Trophoblast cell (in vitro differentiated cells and primary cell): ENCODE measurements at regions not wholly inside any gene's neighbourhood (a gene's known extent, or its start where the extent isn't known, plus 50 kb on each side); places are given as distances from the start of the nearest gene placed in this dataset.

ENCODE experiments used
- DNase-seq, 2 donors: peaks; one replicate each; pipeline ENCODE4 v3.0.0-alpha.2; 2016
- H2AFZ ChIP-seq: 2 replicates; pipeline ENCODE4 v1.6.1; 2013; ENCODE audit warnings: low read length, moderate library complexity, mild to moderate bottlenecking; ENCODE audit not compliant: insufficient read depth, poor library complexity
- H2AK5ac ChIP-seq: 2 replicates; pipeline ENCODE4 v1.6.1; 2013; ENCODE audit warnings: mild to moderate bottlenecking, low read length
- H2BK120ac ChIP-seq: 2 replicates; pipeline ENCODE4 v1.6.1; 2013; ENCODE audit warnings: low read length, mild to moderate bottlenecking, moderate library complexity; ENCODE audit not compliant: insufficient read depth, poor library complexity
- H2BK12ac ChIP-seq: 2 replicates; pipeline ENCODE4 v1.6.1; 2013; ENCODE audit warnings: mild to moderate bottlenecking, low read length, moderate library complexity
- H2BK5ac ChIP-seq: 2 replicates; pipeline ENCODE4 v1.6.1; 2013; ENCODE audit warnings: low read length, low read depth, moderate library complexity, mild to moderate bottlenecking; ENCODE audit not compliant: poor library complexity
- H3K14ac ChIP-seq: 2 replicates; pipeline ENCODE4 v1.6.1; 2013; ENCODE audit warnings: mild to moderate bottlenecking, low read length
- H3K18ac ChIP-seq: 2 replicates; pipeline ENCODE4 v1.6.1; 2013; ENCODE audit warnings: mild to moderate bottlenecking, low read length
- H3K23ac ChIP-seq: 2 replicates; pipeline ENCODE4 v1.6.1; 2013; ENCODE audit warnings: low read length
- H3K27ac ChIP-seq: 2 replicates; pipeline ENCODE4 v1.5.1; 2013; ENCODE audit warnings: low read depth, mild to moderate bottlenecking, inconsistent platforms, low read length, moderate library complexity
- H3K27me3 ChIP-seq: 2 replicates; pipeline ENCODE4 v1.6.1; 2013; ENCODE audit warnings: inconsistent platforms, mild to moderate bottlenecking, low read length, moderate library complexity; ENCODE audit not compliant: insufficient read depth
- H3K36me3 ChIP-seq, 2 experiments: 1 replicate in 1 of 2; 2 replicates in 1 of 2; pipeline ENCODE4 v1.6.1; 2013; ENCODE audit warnings: low read length in 2 of 2, mild to moderate bottlenecking in 2 of 2, moderate library complexity in 1 of 2; ENCODE audit not compliant: insufficient read depth in 2 of 2, control insufficient read depth in 1 of 2
- H3K4ac ChIP-seq: 2 replicates; pipeline ENCODE4 v1.6.1; 2013; ENCODE audit warnings: low read depth, mild to moderate bottlenecking, low read length, moderate library complexity
- H3K4me1 ChIP-seq, 2 experiments: 1 replicate in 1 of 2; 2 replicates in 1 of 2; pipeline ENCODE4 v1.6.1; 2013; ENCODE audit warnings: low read length in 2 of 2, mild to moderate bottlenecking in 2 of 2, moderate library complexity in 1 of 2; ENCODE audit not compliant: insufficient read depth in 2 of 2, control insufficient read depth in 1 of 2
- H3K4me2 ChIP-seq: 2 replicates; pipeline ENCODE4 v1.6.1; 2013; ENCODE audit warnings: inconsistent platforms, mild to moderate bottlenecking, low read length, moderate library complexity
- H3K4me3 ChIP-seq: 2 replicates; pipeline ENCODE4 v1.5.1; 2013; ENCODE audit warnings: mild to moderate bottlenecking, low read depth, low read length, inconsistent platforms
- H3K79me1 ChIP-seq: one replicate; pipeline ENCODE4 v1.6.1; 2013; ENCODE audit warnings: low read length
- H3K79me2 ChIP-seq: 2 replicates; pipeline ENCODE4 v1.6.1; 2013; ENCODE audit warnings: low read length, mild to moderate bottlenecking; ENCODE audit not compliant: control insufficient read depth, insufficient read depth, poor library complexity
- H3K9ac ChIP-seq: 2 replicates; pipeline ENCODE4 v1.6.1; 2013; ENCODE audit warnings: mild to moderate bottlenecking, low read length
- H3K9me3 ChIP-seq: 2 replicates; pipeline ENCODE4 v1.6.1; 2013; ENCODE audit warnings: low read depth, mild to moderate bottlenecking, control low read depth, inconsistent platforms, low read length; ENCODE audit not compliant: insufficient read depth
- H4K12ac ChIP-seq: 2 replicates; pipeline ENCODE4 v1.6.1; 2013; ENCODE audit warnings: low read depth, mild to moderate bottlenecking, low read length, moderate library complexity
- H4K8ac ChIP-seq: 2 replicates; pipeline ENCODE4 v1.6.1; 2013; ENCODE audit warnings: low read depth, mild to moderate bottlenecking, low read length, moderate library complexity
- H4K91ac ChIP-seq: one replicate; pipeline ENCODE4 v1.6.1; 2013; ENCODE audit warnings: low read depth, mild to moderate bottlenecking, low read length, moderate library complexity
- WGBS: extraction: QIAGEN DNeasy Blood & Tissue Kit; methylation state at CpG from one replicate; pipeline ENCODE4 v1.1.7; 2013; ENCODE audit warnings: missing lambda C conversion rate; ENCODE audit not compliant: insufficient read length, insufficient coverage; ENCODE audit errors: extremely low coverage; 5-methylcytosine and 5-hydroxymethylcytosine counted together

- H3K18ac ChIP-seq, result no peak overlapping the region
- no peak overlapping the region for H4K91ac ChIP-seq
- DNase-seq, result no peak
- H3K4ac ChIP-seq, result no peak overlapping the region
- no peaks in the 10 kb centered on the region for H3K79me2 ChIP-seq
- H3K9ac ChIP-seq, result no peak overlapping the region
- H3K36me3 ChIP-seq, result no peaks in the 10 kb centered on the region
- H3K23ac ChIP-seq, result peak overlapping the region; percentile 27
- H3K9me3 ChIP-seq, result no peaks in the 10 kb centered on the region
- no peaks in the 10 kb centered on the region for H3K27me3 ChIP-seq
- no peak overlapping the region for H2BK120ac ChIP-seq
- H4K12ac ChIP-seq, result no peak overlapping the region
- no peak overlapping the region for H3K14ac ChIP-seq
- no peak overlapping the region for H3K4me3 ChIP-seq
- H2AK5ac ChIP-seq, result no peak overlapping the region
- no peak overlapping the region for H4K8ac ChIP-seq
- H3K4me1 ChIP-seq, result peaks cover 0 to 3% of the 10 kb centered on the region in 2 experiments
- H3K79me1 ChIP-seq, result no peaks in the 10 kb centered on the region
- H3K27ac ChIP-seq, result no peak overlapping the region
- H2BK12ac ChIP-seq, result no peak overlapping the region
- WGBS, result no CpG with 5 or more reads among the region's 9 CpGs
- no peak overlapping the region for H3K4me2 ChIP-seq
- H2AFZ ChIP-seq, result no peak overlapping the region
- no peak overlapping the region for H2BK5ac ChIP-seq
These were observed 420.0 kb downstream of the CTTN start for GRCh38 chr11:70818351-70818750.

GRCh38 chr11:70819022-70819421, 420.7 kb downstream of the CTTN start:
- Histone ChIP-seq H2AK5ac (no peak overlapping the region), H3K14ac (no peak overlapping the region), H3K9ac (no peak overlapping the region), H2AFZ (no peak overlapping the region), H3K27ac (no peak overlapping the region), H3K4me2 (no peak overlapping the region), H4K91ac (no peak overlapping the region), H3K4ac (no peak overlapping the region), H2BK120ac (no peak overlapping the region), H3K4me3 (no peak overlapping the region), H2BK12ac (no peak overlapping the region), H3K4me1 (peaks cover 0 to 3% of the 10 kb centered on the region in 2 experiments), H3K36me3 (no peaks in the 10 kb centered on the region), H2BK5ac (no peak overlapping the region), H4K8ac (no peak overlapping the region), H3K23ac (no peak overlapping the region), H3K79me2 (no peaks in the 10 kb centered on the region), H3K79me1 (no peaks in the 10 kb centered on the region), H3K9me3 (no peaks in the 10 kb centered on the region), H3K18ac (no peak overlapping the region), H4K12ac (no peak overlapping the region), H3K27me3 (no peaks in the 10 kb centered on the region)
- DNase-seq, result no peak
- WGBS, result no CpG with 5 or more reads among the region's 15 CpGs

- H3K9me3 ChIP-seq, result no peaks in the 10 kb centered on the region
- H4K91ac ChIP-seq, result no peak overlapping the region
- H3K27ac ChIP-seq, result no peak overlapping the region
- H3K79me1 ChIP-seq, result no peaks in the 10 kb centered on the region
- no peaks in the 10 kb centered on the region for H3K79me2 ChIP-seq
- H3K4me1 ChIP-seq, result peaks cover 0 to 3% of the 10 kb centered on the region in 2 experiments
- no peak overlapping the region for H2BK120ac ChIP-seq
- no peaks in the 10 kb centered on the region for H3K36me3 ChIP-seq
- H3K4me2 ChIP-seq, result no peak overlapping the region
- H2BK12ac ChIP-seq, result no peak overlapping the region
- no peak overlapping the region for H2AK5ac ChIP-seq
- no peak overlapping the region for H4K8ac ChIP-seq
- H2BK5ac ChIP-seq, result no peak overlapping the region
- H3K4me3 ChIP-seq, result no peak overlapping the region
- WGBS, result no CpG with 5 or more reads among the region's 35 CpGs
- no peak overlapping the region for H2AFZ ChIP-seq
- H3K14ac ChIP-seq, result no peak overlapping the region
- no peaks in the 10 kb centered on the region for H3K27me3 ChIP-seq
- H3K18ac ChIP-seq, result no peak overlapping the region
- no peak overlapping the region for H3K9ac ChIP-seq
- no peak overlapping the region for H4K12ac ChIP-seq
- no peak for DNase-seq
- no peak overlapping the region for H3K4ac ChIP-seq
- H3K23ac ChIP-seq, result no peak overlapping the region
These were observed 422.0 kb downstream of the CTTN start for GRCh38 chr11:70820311-70820710.

- H3K36me3 ChIP-seq, result no peaks in the 10 kb centered on the region
- no peak overlapping the region for H4K91ac ChIP-seq
- H3K4me2 ChIP-seq, result no peak overlapping the region
These were observed 422.4 kb downstream of the CTTN start for GRCh38 chr11:70820712-70821111.

More at GRCh38 chr11:70820712-70821111, 422.4 kb downstream of the CTTN start:
- no peak for DNase-seq
- no peak overlapping the region for H3K4me3 ChIP-seq
- H3K4ac ChIP-seq, result no peak overlapping the region
- no peak overlapping the region for H2BK5ac ChIP-seq
- H3K79me2 ChIP-seq, result no peaks in the 10 kb centered on the region
- H4K8ac ChIP-seq, result no peak overlapping the region
- no peak overlapping the region for H3K23ac ChIP-seq
- WGBS, result no CpG with 5 or more reads among the region's 14 CpGs
- no peak overlapping the region for H2AFZ ChIP-seq
- no peaks in the 10 kb centered on the region for H3K9me3 ChIP-seq
- no peak overlapping the region for H3K18ac ChIP-seq
- H3K79me1 ChIP-seq, result no peaks in the 10 kb centered on the region
- H3K9ac ChIP-seq, result no peak overlapping the region
- peaks cover 0 to 3% of the 10 kb centered on the region in 2 experiments for H3K4me1 ChIP-seq
- H3K14ac ChIP-seq, result no peak overlapping the region
- H3K27ac ChIP-seq, result no peak overlapping the region
- no peak overlapping the region for H2BK120ac ChIP-seq
- no peak overlapping the region for H2AK5ac ChIP-seq
- H3K27me3 ChIP-seq, result no peaks in the 10 kb centered on the region
- H4K12ac ChIP-seq, result no peak overlapping the region
- H2BK12ac ChIP-seq, result no peak overlapping the region
